Ascending aorta (tissue), 2 donors: ENCODE measurements at regions not wholly inside any gene's neighbourhood (a gene's known extent, or its start where the extent isn't known, plus 50 kb on each side); places are given as distances from the start of the nearest gene placed in this dataset.

Experiments
- DNase-seq, 2 donors: peaks; one replicate each; pipeline ENCODE4 v3.0.0-alpha.2; 2019; ENCODE audit warnings: low spot score in 2 of 2
- H3K27ac ChIP-seq, 2 donors: fragments of 200-600 bp; sonication (generic); one replicate each; pipeline ENCODE4 v1.5.1; 2016 to 2017; ENCODE audit warnings: mild to moderate bottlenecking in 1 of 2
- H3K27me3 ChIP-seq: fragments of 200-600 bp; sonication (generic); one replicate; pipeline ENCODE4 v1.5.1; 2017
- H3K36me3 ChIP-seq, 2 donors: fragments of 200-600 bp; sonication (generic); one replicate each; pipeline ENCODE4 v1.5.1; 2016
- H3K4me1 ChIP-seq, 2 donors: fragments of 200-600 bp; sonication (generic); one replicate each; pipeline ENCODE4 v1.5.1; 2016 to 2017; ENCODE audit warnings: mild to moderate bottlenecking in 1 of 2
- H3K4me3 ChIP-seq, 2 donors: fragments of 200-600 bp; sonication (generic); one replicate each; pipeline ENCODE4 v1.5.1; 2016 to 2017; ENCODE audit warnings: mild to moderate bottlenecking in 1 of 2
- H3K9me3 ChIP-seq, 2 donors: fragments of 200-600 bp; sonication (generic); one replicate each; pipeline ENCODE4 v1.5.1; 2016
- intact Hi-C: fragments of 100-400 bp; cut with DNase I; formaldehyde crosslinking; loops from one replicate; pipeline ENCODE4 v1.15.1; 2023
- TF ChIP-seq, protein P1 (sequence below), 3 experiments: fragments of 200-600 bp in 2 of 3; fragments of 450-650 bp in 1 of 3; sonication (generic) in 2 of 3; IDR thresholded peaks; one replicate each; pipeline ENCODE4 v1.5.1; 2016 to 2019; ENCODE audit warnings: antibody characterized with exemption in 3 of 3, mild to moderate bottlenecking in 1 of 3, moderate library complexity in 1 of 3

DNA sequence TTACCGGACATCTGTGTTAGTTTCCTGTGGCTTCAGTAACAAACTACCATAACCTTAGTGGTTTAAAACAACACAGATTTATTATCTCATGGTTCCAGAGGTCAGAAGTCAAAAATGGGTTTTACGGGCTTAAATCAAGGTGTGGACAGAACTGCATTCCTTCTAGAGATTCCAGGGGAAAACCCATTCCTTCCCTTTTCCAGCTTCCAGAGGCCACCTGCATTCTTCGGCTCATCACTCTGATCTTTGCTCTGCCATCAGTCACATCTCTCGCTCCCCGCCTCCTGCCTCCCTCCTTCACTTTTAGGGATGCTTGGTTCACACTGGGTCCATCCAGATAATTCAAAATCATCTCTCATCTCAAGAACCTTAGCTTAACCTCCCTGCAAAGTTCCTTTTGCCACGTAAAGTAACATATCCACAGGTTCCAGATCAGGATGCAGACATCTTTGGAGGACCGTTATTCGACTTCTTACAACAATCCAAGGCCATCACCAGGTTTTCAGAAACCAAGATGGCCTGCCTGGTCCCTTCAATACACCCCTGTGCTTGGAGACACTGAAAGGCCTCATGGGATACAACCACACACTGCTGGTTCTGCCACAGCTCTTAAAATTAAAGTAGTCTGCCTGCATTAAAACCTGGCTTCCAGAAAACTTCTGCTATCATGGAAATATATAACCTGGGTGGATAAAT is 225.9 kb upstream of the MYO3A start:
- Histone ChIP-seq H3K4me3 (no peak overlapping the region), H3K9me3 (no peaks in the 10 kb centered on the region)
- intact Hi-C loops, result no loop called here

DNA sequence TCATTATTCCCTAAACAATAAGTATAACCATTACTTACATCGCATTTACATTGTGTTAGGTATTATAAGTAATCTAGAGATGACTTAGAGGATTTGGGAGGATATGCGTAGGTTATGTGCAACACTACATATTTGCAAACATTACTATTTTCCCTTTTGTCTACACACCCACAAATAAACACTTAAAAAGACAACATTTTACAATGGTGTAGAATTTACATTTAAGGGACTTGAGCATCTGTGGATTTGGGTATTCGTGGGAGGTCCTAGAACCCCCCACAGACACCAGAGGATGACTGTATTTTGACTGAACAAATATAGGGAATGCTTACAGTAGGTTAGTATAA is 220.2 kb upstream of the MYO3A start:
- no peaks in the 10 kb centered on the region for H3K9me3 ChIP-seq
- H3K4me1 ChIP-seq, result no peaks in the 10 kb centered on the region
- intact Hi-C loops, result no loop called here
- TF ChIP-seq, protein P1, sequence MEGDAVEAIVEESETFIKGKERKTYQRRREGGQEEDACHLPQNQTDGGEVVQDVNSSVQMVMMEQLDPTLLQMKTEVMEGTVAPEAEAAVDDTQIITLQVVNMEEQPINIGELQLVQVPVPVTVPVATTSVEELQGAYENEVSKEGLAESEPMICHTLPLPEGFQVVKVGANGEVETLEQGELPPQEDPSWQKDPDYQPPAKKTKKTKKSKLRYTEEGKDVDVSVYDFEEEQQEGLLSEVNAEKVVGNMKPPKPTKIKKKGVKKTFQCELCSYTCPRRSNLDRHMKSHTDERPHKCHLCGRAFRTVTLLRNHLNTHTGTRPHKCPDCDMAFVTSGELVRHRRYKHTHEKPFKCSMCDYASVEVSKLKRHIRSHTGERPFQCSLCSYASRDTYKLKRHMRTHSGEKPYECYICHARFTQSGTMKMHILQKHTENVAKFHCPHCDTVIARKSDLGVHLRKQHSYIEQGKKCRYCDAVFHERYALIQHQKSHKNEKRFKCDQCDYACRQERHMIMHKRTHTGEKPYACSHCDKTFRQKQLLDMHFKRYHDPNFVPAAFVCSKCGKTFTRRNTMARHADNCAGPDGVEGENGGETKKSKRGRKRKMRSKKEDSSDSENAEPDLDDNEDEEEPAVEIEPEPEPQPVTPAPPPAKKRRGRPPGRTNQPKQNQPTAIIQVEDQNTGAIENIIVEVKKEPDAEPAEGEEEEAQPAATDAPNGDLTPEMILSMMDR (IDR thresholded peaks at IDR 0.05), result no peak
- H3K4me3 ChIP-seq, result no peak overlapping the region
- DNase-seq, result no peak
- H3K27ac ChIP-seq, result no peak overlapping the region
- H3K36me3 ChIP-seq, result no peaks in the 10 kb centered on the region
- no peaks in the 10 kb centered on the region for H3K27me3 ChIP-seq

More for the DNA sequence above, 225.9 kb upstream of the MYO3A start:
- H3K4me1 ChIP-seq, result no peaks in the 10 kb centered on the region
- no peaks in the 10 kb centered on the region for H3K27me3 ChIP-seq
- TF ChIP-seq, protein P1 (IDR thresholded peaks at IDR 0.05), result no peak
- H3K36me3 ChIP-seq, result no peaks in the 10 kb centered on the region
- H3K27ac ChIP-seq, result no peak overlapping the region
- DNase-seq, result no peak

DNA sequence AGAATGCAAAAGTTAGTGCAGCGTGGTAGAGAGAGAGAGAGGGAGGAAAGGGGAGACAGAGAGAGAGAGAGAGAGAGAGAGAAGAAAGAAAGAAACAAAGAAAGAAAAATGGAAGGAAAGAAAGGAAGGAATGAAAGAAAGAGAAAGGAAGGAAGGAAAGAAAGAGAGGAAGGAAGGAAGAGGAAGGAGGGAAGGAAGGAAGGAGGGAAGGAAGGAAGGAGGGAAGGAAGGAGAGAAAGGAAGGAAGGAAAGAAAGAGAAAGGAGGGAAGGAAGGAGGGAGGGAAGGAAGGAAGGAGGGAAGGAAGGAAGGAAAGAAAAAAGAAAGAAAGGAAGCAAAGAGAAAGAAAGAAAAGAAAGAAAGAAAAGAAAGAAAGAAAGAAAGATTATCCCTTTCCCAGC is 209.8 kb upstream of the MYO3A start:
- no peaks in the 10 kb centered on the region for H3K9me3 ChIP-seq
- DNase-seq, result no peak

DNA sequence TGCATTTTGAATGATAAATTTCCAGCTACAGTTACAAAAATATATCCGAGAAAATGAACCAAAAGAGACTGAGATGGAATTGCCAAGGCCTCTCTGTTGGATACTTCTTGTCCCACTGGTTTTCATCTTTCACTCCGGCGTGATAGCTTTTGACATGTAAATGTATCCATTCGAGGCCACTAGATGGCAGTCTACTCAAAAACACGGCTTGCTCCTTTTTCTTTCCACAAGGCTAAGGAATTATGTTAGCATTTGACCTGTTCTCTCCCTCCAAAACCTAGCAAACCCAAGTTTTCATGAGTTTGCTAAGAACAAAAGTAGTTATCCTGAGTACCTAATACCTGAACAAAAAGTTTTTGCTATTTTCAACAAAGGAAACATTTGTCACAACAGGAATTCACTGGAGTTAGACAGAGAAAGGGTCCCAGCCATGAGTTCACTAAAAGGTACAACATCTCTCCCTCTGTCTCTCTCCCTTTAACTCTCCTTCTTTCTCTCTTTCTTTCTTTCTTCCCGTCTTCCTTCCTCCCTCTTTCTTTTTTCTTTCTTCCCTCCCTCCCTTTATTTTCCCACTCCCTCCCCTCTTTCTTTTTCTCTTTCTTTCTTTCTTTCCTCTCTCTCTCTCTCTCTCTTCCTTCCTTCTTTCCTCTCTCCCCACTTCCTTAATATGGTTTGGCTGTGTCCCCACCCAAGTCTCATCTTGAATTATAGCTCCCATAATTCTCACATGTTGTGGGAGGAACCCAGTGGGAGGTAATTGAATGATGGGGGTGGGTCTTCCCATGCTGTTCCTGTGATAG is 207.9 kb upstream of the MYO3A start:
- no peak for DNase-seq
- no peak overlapping the region for H3K4me3 ChIP-seq
- no peak overlapping the region for H3K27ac ChIP-seq
- no peaks in the 10 kb centered on the region for H3K36me3 ChIP-seq
- intact Hi-C loops, result no loop called here
- TF ChIP-seq, protein P1 (IDR thresholded peaks at IDR 0.05), result peak; percentile 15 to 58 (median 48)
- no peaks in the 10 kb centered on the region for H3K27me3 ChIP-seq
- no peaks in the 10 kb centered on the region for H3K9me3 ChIP-seq
- H3K4me1 ChIP-seq, result no peaks in the 10 kb centered on the region

More for the DNA sequence above, 209.8 kb upstream of the MYO3A start:
- Histone ChIP-seq H3K27me3 (no peaks in the 10 kb centered on the region), H3K4me3 (no peak overlapping the region), H3K4me1 (no peaks in the 10 kb centered on the region), H3K27ac (no peak overlapping the region), H3K36me3 (no peaks in the 10 kb centered on the region)
- intact Hi-C loops, result no loop called here
- TF ChIP-seq, protein P1 (IDR thresholded peaks at IDR 0.05), result no peak

DNA sequence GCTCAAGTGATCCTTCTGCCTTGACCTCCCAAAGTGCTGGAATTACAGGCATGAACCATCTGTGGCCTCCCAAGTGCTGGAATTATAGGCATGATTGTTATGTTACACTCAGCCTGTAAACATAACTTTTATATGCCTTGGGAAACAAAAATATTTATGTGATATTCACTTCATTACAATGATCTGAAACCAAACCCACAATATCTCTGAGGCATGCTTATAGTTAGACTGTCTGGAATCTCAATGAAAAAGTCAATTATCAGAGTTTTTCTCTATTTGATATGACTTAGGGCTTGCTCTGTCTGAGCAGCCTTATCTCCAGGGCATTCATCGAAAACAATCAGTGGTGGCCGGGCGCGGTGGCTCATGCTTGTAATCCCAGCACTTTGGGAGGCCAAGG is 195.3 kb upstream of the MYO3A start:
- Histone ChIP-seq H3K27me3 (no peaks in the 10 kb centered on the region), H3K36me3 (no peaks in the 10 kb centered on the region), H3K9me3 (no peaks in the 10 kb centered on the region), H3K4me1 (no peaks in the 10 kb centered on the region), H3K4me3 (no peak overlapping the region), H3K27ac (no peak overlapping the region)
- intact Hi-C loops, result no loop called here
- TF ChIP-seq, protein P1 (IDR thresholded peaks at IDR 0.05), result no peak
- no peak for DNase-seq
